ENCODE measurements at regions not wholly inside any gene's neighbourhood (a gene's known extent, or its start where the extent isn't known, plus 50 kb on each side); places are given as distances from the start of the nearest gene placed in this dataset.
A peak's percentile ranks its signal among the peaks of the same experiment; 100 is the strongest.
"Not testable (repeated sequence)": the region's sequence is repeated elsewhere in the genome, so short reads cannot be mapped to it uniquely, and the experiment has no call there.

- peak; percentile 28 to 35 for TF ChIP-seq CTCF (IDR thresholded peaks at IDR 0.05; ENCODE audit: extremely low read depth in 1 of 2, insufficient read depth in 1 of 2, low read depth in 1 of 2, low read length in 2 of 2)
- no peak for TF ChIP-seq FOS (IDR thresholded peaks at IDR 0.05; ENCODE audit: borderline replicate concordance, insufficient read depth, low read length)
- no peak for TF ChIP-seq JUN (IDR thresholded peaks at IDR 0.05; ENCODE audit: borderline replicate concordance, insufficient read depth, insufficient read length, low read depth)
- peak; percentile 16 for TF ChIP-seq GATA2 (IDR thresholded peaks at IDR 0.05; ENCODE audit: insufficient read depth, insufficient read length, low read depth, low read length)
- TF ChIP-seq EZH2 (IDR thresholded peaks at IDR 0.05; ENCODE audit: borderline replicate concordance, low read depth, low read length, severe bottlenecking) = no peak
- TF ChIP-seq MAX (IDR thresholded peaks at IDR 0.05; ENCODE audit: insufficient read depth, insufficient read length) = no peak
- TF ChIP-seq POLR2A (IDR thresholded peaks at IDR 0.05; ENCODE audit: low read depth, low read length) = no peak
- no peak for TF ChIP-seq MYC (IDR thresholded peaks at IDR 0.05; ENCODE audit: low read depth, low read length)
- no peak for TF ChIP-seq POLR2AphosphoS5 (IDR thresholded peaks at IDR 0.05; ENCODE audit: insufficient read depth, low read depth, low read length)
- POLR2A ChIA-PET = no interaction called here
- H3K9me1 ChIP-seq (replicated peaks; ENCODE audit: control insufficient read depth, extremely low read depth, insufficient read depth, low read length) = no peaks in the 10 kb centered on the region
These were observed 124.7 kb upstream of the BMAL1 start for GRCh38 chr11:13152736-13153541.

GRCh38 chr11:13154374-13154773, 123.2 kb upstream of the BMAL1 start:
- BruUV-seq (replicated peaks); H3K79me2 ChIP-seq (ENCODE audit: control insufficient read depth, insufficient read depth, low read length); FAIRE-seq; H2AFZ ChIP-seq (ENCODE audit: low read depth, low read length); H3K9me1 ChIP-seq (replicated peaks; ENCODE audit: control insufficient read depth, extremely low read depth, insufficient read depth, low read length); H4K20me1 ChIP-seq (replicated peaks; ENCODE audit: control insufficient read depth, extremely low read depth, insufficient read depth, low read length); H3K27ac ChIP-seq (ENCODE audit: insufficient read depth, low read depth, low read length); H3K9me3 ChIP-seq (replicated peaks; ENCODE audit: control insufficient read depth, insufficient read depth, low read length); H3K4me1 ChIP-seq (ENCODE audit: control insufficient read depth, extremely low read depth, insufficient read depth, low read length); H3K4me3 ChIP-seq (replicated peaks in 1 of 3; ENCODE audit: insufficient read depth in 1 of 3, low read depth in 1 of 3, low read length in 3 of 3); H3K4me2 ChIP-seq (ENCODE audit: insufficient read depth, low read length); POLR2A ChIA-PET; DNase-seq (ENCODE audit: low read depth, low spot score); H3K27me3 ChIP-seq (ENCODE audit: control insufficient read depth in 2 of 2, insufficient read depth in 2 of 2, low read length in 2 of 2); H3K9ac ChIP-seq (replicated peaks; ENCODE audit: extremely low read depth, insufficient read depth, low read length); H3K36me3 ChIP-seq (ENCODE audit: control insufficient read depth in 2 of 2, extremely low read depth in 1 of 2, insufficient read depth in 2 of 2, low read length in 2 of 2); intact Hi-C loops (cut with micrococcal nuclease): not testable (repeated sequence)
- CTCF ChIA-PET = interaction anchor here (1.0 to 11.5 kb wide), 4 partner anchors 17 to 865 kb away, joined by 3 to 265 read pairs (median 10); no protein-coding TSS in a partner anchor
- dilution Hi-C loops (cut with MboI; ENCODE audit: extremely low pct_ligation_motif_present, low sequenced_read_pairs) = loop anchor here (25.0 kb wide), 1 partner anchor 192 kb away; no protein-coding TSS in a partner anchor

More at GRCh38 chr11:13152736-13153541, 124.7 kb upstream of the BMAL1 start:
- dilution Hi-C loops (cut with MboI; ENCODE audit: extremely low pct_ligation_motif_present, low sequenced_read_pairs) (loop anchor here (25.0 kb wide), 1 partner anchor 191 kb away; no protein-coding TSS in a partner anchor), intact Hi-C loops (cut with micrococcal nuclease) (loop anchor here (1.0 to 2.0 kb wide), 4 partner anchors 48 to 822 kb away; no protein-coding TSS in a partner anchor)
- DNase-seq (ENCODE audit: low read depth, low spot score) (peak; percentile 55), FAIRE-seq (peak; percentile 26)
- no peaks in the 10 kb centered on the region for H3K79me2 ChIP-seq (ENCODE audit: control insufficient read depth, insufficient read depth, low read length)
- no peaks in the 10 kb centered on the region for H3K9me3 ChIP-seq (replicated peaks; ENCODE audit: control insufficient read depth, insufficient read depth, low read length)
- CTCF ChIA-PET = interaction anchor here (0.6 to 11.5 kb wide), 13 partner anchors 7 to 864 kb away, joined by 3 to 265 read pairs (median 4); no protein-coding TSS in a partner anchor
- H4K20me1 ChIP-seq (replicated peaks; ENCODE audit: control insufficient read depth, extremely low read depth, insufficient read depth, low read length) = no peaks in the 10 kb centered on the region
- H3K4me1 ChIP-seq (ENCODE audit: control insufficient read depth, extremely low read depth, insufficient read depth, low read length) = peaks cover 4% of the 10 kb centered on the region
- no peak overlapping the region for H3K4me2 ChIP-seq (ENCODE audit: insufficient read depth, low read length)
- H2AFZ ChIP-seq (ENCODE audit: low read depth, low read length) = no peak overlapping the region
- H3K36me3 ChIP-seq (ENCODE audit: control insufficient read depth in 2 of 2, extremely low read depth in 1 of 2, insufficient read depth in 2 of 2, low read length in 2 of 2) = no peaks in the 10 kb centered on the region
- no peak overlapping the region for H3K4me3 ChIP-seq (replicated peaks in 1 of 3; ENCODE audit: insufficient read depth in 1 of 3, low read depth in 1 of 3, low read length in 3 of 3)
- H3K27ac ChIP-seq (ENCODE audit: insufficient read depth, low read depth, low read length) = no peak overlapping the region
- H3K9ac ChIP-seq (replicated peaks; ENCODE audit: extremely low read depth, insufficient read depth, low read length) = no peak overlapping the region
- no TSS peak for BruUV-seq (replicated peaks)
- H3K27me3 ChIP-seq (ENCODE audit: control insufficient read depth in 2 of 2, insufficient read depth in 2 of 2, low read length in 2 of 2) = peaks cover 0 to 6% of the 10 kb centered on the region in 2 experiments

Measured in endothelial cell of umbilical vein (primary cell).